KOPT-K1 (cell line): ENCODE measurements at regions not wholly inside any gene's neighbourhood (a gene's known extent, or its start where the extent isn't known, plus 50 kb on each side); places are given as distances from the start of the nearest gene placed in this dataset.
"Not testable (repeated sequence)": the region's sequence is repeated elsewhere in the genome, so short reads cannot be mapped to it uniquely, and the experiment has no call there.

Experiments used
- H3K27ac ChIP-seq: fragments of 200-600 bp; sonication (generic); 2 replicates; pipeline ENCODE4 v1.5.1; 2016; ENCODE audit warnings: antibody characterized with exemption, mild to moderate bottlenecking, low read depth, low read length; ENCODE audit not compliant: poor library complexity, severe bottlenecking
- H3K36me3 ChIP-seq: fragments of 200-600 bp; sonication (generic); 2 replicates; pipeline ENCODE4 v1.5.1; 2017; ENCODE audit warnings: antibody characterized with exemption, mild to moderate bottlenecking, low read length, moderate library complexity; ENCODE audit not compliant: insufficient read depth
- H3K9me3 ChIP-seq: fragments of 200-600 bp; sonication (generic); 2 replicates; pipeline ENCODE4 v1.5.1; 2017; ENCODE audit warnings: antibody characterized with exemption, low read length, mild to moderate bottlenecking; ENCODE audit not compliant: insufficient read depth, poor library complexity, severe bottlenecking

DNA sequence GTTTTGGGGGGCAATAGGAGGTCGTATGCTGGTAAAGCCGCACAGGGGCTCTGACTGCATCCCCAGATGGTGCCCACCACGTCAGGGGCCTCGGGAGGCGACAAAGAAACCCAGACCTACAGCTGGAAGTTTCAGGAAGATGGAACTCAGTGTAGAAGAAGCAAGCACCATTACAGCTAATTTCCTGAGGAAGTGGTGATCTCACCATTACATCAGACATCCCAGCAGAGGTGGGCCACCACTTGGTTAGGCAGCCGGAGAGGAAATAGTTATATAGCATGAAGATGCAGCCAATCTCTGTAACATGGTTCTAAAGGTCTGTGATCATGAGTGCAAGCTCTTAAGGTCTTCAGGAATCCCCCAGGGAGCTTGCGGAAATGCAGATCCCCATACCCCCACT lies 127.3 kb upstream of the PCBD1 start:
- H3K36me3 ChIP-seq: no peaks in the 10 kb centered on the region
- H3K27ac ChIP-seq: no peak overlapping the region
- H3K9me3 ChIP-seq: no peaks in the 10 kb centered on the region

DNA sequence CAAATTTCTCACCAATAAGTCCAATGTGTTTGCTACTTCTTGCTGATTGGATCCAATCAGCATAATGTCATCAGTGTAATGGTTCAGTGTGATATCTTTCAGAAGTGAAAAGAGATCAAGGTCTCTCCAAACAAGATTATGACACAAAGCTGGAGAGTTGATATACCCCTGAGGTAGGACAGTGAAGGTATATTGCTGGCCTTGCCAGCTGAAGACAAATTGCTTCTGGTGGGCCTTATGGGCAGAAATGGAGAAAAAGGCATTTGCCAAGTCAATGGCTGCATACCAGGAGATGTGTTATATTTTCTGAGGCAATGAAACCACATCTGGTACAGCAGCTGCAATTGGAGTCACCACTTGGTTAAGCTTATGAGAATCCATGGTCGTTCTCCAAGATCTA lies 131.7 kb upstream of the PCBD1 start:
- not testable (repeated sequence) for H3K27ac ChIP-seq, H3K9me3 ChIP-seq, H3K36me3 ChIP-seq

DNA sequence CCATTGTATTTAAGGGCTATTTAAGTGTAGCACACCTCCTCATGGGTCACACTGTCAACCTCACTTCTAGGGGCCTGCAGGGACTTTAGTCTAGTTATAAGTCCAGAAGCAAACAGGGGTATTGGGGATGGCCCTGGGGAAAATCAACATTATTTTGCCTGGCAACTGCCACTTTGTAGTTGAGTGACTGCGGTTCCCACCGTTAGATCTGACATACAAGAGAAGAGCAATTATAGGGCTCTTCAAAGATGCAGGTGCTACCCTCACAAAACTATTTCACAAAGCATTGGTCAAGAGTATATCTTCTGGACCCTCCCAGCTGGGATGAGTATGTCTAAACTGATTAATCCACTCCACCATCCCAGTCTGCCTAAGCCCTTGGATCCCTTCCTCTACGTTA lies 133.0 kb upstream of the PCBD1 start:
- no peaks in the 10 kb centered on the region for H3K9me3 ChIP-seq
- H3K36me3 ChIP-seq: no peaks in the 10 kb centered on the region
- no peak overlapping the region for H3K27ac ChIP-seq

DNA sequence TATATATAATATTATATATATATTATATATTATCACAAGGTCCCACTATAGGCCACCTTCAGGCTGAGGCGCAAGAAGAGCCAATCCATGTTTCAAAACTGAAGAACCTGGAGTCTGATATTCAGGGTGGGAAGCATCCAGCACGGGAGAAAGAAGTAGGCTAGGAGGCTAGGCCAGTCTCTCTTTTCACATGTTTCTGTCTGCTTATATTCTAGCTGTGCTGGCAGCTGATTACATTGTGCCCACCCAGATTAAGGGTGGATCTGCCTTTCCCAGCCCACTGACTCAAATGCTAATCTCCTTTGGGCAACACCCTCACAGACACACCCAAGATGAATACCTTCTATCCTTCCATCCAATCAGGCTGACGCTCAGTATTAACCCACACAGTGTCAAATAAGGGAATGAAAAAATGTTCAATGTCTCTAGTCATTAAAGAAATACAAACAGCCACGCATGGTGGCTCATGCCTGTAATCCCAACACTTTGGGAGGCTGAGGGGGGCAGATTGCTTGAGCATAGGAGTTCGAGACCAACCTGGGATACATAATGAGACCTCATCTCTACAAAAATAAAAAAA lies 135.4 kb upstream of the PCBD1 start:
- H3K36me3 ChIP-seq: no peaks in the 10 kb centered on the region
- H3K27ac ChIP-seq: no peak overlapping the region
- no peaks in the 10 kb centered on the region for H3K9me3 ChIP-seq

DNA sequence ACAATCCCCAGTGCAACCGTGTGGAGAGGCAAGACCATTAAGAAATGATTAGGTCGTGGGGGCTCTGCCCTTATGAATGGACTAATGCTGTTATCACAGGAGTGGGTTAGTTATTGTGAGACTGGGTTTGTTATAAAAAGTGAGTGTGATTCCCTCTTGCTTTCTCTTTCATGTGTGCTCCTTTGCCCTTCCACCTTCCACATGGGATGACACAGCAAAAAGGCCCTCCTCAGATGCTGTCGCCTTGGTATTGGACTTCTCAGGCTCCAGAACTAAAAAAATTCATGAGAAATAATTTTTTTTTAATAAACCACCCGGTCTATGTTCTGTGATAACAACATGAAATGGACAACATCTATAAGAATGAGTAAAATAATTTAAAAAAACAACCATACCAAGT lies 136.1 kb upstream of the PCBD1 start:
- Histone ChIP-seq H3K27ac (no peak overlapping the region), H3K36me3 (no peaks in the 10 kb centered on the region), H3K9me3 (no peaks in the 10 kb centered on the region)

DNA sequence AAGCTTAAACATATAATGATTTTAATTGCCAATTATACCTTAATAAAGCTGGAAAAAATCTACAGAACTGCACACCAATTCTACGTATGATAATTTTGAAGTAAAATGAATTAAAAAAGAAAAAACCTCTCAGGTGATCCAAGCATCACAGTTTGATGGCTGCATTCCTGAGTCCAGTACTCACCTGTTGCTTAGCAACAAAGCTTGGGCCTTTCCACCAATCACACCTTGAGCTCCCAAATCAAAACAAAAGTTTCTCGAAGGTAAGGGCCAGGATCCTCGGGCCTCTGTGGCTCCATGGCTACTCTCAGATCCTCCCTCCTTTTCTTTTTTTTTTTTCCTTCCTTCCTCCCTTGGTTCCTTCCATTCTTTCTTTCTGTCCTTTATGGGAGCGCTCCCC lies 137.2 kb upstream of the PCBD1 start:
- no peak overlapping the region for H3K27ac ChIP-seq
- H3K9me3 ChIP-seq: no peaks in the 10 kb centered on the region
- no peaks in the 10 kb centered on the region for H3K36me3 ChIP-seq

DNA sequence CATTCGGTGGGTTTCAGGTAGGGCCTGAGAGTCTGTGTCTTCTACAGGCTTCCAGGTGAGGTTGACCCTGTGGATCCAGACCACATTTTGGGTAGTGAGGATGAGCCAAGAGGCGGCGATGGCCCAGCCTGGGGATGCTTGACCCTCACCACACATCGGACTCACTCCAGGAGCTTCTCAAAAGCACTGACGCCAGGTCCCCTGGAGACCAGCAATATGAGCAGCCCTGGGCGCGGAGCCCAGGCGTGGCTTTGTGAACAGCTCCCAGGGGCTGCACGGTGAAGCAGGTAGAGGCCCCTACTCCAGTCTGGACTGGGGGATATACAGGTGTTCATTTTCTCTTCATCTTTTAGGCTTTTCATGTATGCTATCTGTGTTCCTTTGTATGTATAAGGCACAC lies 139.7 kb upstream of the PCBD1 start:
- H3K36me3 ChIP-seq: no peaks in the 10 kb centered on the region
- H3K9me3 ChIP-seq: no peaks in the 10 kb centered on the region
- H3K27ac ChIP-seq: no peak overlapping the region

DNA sequence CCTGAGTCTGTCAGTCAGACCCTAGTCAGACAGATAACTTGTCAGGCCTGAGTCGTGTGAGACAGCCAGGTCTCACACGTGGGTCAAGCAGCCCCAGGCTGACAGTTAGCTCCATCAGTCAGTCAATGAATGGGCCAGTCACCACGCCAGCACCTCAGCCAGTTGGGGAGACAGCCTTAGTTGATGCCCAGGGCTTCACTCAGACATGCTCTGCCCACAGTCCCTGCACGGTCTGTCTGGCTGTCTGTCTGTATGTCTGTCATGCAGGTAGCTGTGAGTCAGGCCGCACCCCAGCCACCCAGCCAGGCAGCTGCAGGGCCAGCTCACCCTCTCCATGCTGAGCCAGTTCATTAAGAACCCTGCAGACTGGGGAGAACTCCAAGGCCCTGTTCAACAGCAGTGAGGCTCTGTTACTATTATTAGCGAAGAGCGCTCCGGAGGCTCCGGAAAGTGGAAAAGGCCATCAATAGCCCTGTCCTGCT lies 141.1 kb upstream of the PCBD1 start:
- Histone ChIP-seq H3K36me3 (no peaks in the 10 kb centered on the region), H3K9me3 (no peaks in the 10 kb centered on the region), H3K27ac (no peak overlapping the region)

DNA sequence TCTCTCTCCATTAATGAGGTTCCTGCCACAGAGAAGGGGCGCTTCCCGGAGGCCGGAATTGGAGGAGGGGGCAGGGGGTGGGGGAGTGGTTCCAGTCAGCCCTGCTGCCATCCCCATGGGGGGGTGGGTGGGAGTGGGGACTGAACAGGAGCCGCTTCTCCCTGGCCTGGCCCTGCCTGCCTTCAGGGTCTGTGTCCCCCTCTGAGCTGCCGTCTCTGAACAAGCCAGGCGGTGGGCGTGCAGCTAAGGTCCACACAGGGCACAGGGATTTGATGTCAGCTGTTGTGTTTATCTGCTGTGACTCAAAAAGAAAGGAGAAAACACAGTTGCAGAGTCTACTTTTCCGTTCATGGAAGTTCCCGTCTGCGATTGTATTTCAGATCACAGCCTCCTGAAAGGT lies 141.5 kb upstream of the PCBD1 start:
- Histone ChIP-seq H3K9me3 (no peaks in the 10 kb centered on the region), H3K36me3 (no peaks in the 10 kb centered on the region), H3K27ac (no peak overlapping the region)

DNA sequence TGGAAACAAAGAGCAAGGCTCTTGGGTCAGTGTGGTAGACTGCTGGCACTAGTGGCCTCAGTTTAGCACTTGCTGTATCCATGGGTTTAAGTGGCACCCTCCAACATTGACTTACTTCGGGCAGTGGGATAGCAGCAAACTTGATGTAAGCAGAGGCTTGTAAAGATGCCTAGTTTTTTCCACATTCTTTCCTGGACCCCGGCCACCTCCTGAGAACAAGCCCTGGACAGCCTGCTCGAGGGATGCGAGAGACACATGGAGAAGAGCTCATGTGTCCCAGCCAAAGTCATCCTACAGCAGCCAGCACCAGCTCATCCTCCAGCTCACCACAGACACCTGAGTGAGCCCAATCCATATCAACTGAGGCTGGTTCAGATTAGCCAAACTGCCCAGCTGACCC lies 142.7 kb upstream of the PCBD1 start:
- H3K9me3 ChIP-seq: no peaks in the 10 kb centered on the region
- no peak overlapping the region for H3K27ac ChIP-seq
- H3K36me3 ChIP-seq: no peaks in the 10 kb centered on the region

DNA sequence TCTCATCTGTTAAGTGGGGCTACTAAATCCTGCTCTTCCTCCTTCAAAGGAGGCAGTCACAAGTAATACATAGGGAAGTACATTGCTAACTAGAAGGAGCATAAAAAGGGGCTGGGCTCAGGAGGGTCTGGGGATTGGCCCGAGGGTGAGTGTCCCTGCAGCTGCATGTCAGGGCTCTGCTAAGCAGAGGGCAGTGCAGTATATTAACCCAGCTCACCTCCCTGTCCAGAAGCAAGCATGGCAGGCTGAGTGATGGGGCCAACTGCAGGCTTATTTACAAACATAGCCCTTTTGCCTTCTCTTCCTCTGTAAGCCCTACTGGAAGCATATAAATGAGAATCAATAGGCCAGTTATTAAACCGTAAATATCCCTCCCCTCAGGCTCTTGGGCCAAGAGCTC lies 143.2 kb upstream of the PCBD1 start:
- Histone ChIP-seq H3K36me3 (no peaks in the 10 kb centered on the region), H3K9me3 (no peaks in the 10 kb centered on the region), H3K27ac (no peak overlapping the region)

DNA sequence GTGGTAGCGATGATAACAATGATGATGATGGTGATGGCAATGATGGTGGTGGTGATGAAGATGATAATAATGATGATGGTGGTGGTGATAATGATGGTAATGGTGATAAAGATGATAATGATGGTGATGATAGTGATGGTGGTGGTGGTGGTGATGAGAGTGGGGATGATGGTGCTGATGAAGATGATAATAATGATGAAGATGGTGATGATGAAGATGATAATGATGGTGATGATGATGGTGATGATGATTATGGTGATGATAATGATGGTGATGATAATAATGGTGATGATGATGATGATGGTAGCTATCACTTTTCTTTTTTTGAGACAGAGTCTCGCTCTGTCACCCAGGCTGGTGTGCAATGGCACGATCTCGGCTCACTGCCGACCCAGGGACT lies 144.5 kb upstream of the PCBD1 start:
- no peak overlapping the region for H3K27ac ChIP-seq
- H3K36me3 ChIP-seq: no peaks in the 10 kb centered on the region
- H3K9me3 ChIP-seq: no peaks in the 10 kb centered on the region

DNA sequence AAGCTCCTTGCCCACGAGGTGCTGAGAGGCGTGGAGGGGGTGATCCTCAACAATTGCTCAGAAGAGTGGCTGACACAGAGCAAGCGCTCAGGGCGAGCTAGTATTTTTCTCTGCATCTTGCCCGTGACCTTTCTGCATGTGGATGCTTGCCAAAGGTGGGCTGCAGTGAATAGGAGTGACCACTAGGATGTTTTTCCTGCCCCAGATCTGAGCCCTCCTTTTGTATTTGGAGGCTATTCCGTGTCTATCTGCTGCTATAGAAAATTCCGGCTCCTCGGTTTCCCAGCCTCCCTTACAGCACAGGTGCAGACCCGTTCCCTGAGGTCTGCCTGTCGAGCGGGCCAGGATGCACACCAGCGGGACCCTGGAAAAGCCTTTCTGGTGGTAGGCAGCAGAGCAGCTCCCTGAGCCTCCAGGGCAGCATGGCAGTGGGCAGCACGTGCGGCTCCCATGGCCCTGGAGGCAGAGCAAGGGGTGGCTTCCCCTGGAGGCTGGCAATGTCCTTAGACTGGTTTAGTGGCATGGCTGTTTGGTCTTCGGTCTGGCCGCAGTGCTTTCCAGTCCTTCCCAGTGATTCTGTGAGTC lies 145.1 kb upstream of the PCBD1 start:
- no peaks in the 10 kb centered on the region for H3K9me3 ChIP-seq
- no peaks in the 10 kb centered on the region for H3K36me3 ChIP-seq
- no peak overlapping the region for H3K27ac ChIP-seq

DNA sequence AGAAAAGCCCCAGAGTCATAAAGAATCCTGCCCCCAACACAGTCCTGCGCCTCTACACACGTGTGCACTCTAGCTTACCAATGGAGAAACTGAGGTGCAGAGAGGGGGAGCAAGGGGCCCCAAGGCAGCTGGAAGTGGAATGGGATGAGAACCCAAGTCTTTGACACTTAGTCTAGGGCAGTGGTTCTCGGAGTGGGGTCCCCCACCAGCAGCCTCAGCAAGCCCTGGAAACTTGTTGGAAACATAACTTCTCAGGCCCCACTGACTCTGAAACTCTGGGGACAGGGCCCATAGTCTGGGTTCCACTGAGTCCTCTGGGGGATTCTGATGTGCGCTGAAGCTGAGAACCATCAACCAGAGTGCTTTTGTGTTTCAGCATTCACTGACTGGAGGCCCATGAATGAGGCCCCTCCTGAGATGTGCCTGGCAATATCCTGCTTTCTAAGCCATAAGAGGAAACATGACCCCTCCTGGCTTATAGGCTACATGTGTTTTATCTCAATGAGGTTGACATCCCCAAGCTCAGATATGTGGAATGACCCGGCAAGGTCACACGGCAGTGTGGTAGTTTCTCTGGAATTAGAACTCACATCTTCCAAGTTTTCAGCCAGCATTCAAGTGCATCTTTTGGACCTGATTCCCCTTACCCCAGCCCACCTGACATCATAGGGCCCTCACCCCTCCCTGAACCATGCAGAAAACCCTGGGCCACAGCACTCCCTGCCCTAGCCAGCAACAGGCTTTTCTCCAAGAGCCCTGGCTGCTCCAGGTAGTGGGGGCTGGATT lies 147.3 kb upstream of the PCBD1 start:
- Histone ChIP-seq H3K36me3 (no peaks in the 10 kb centered on the region), H3K9me3 (no peaks in the 10 kb centered on the region), H3K27ac (no peak overlapping the region)

DNA sequence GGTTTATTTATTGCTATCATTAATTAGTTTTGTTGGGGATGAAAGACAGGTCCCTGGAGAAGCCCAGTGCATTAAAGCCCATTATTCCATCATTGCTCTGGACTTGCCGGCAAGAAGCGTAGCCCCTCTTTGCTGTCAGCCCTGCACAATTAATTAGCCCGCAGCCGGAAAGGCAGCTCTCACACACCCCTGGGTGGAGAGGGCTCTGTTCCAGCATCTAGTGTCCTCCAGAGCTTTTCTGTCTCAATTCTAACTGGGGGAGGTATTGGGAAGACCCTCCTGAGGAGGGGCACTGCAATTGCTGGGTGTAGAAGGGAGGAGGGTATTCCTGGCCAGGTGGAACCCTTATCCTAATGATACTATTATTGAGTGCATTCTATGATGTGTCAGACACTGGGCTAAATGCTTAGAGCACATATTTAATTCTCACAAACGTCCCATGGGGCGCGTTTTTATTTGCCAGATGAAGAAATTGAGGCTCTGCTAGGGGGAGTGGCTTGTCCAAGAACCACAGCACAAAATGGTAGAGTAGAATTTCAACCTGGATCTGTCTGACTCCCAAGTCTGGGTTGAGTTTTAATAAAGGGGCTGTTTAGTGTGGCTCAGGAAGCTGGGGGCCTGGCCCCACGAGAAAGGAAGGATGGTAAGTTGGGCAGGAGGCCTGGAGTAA lies 148.1 kb upstream of the PCBD1 start:
- no peak overlapping the region for H3K27ac ChIP-seq
- H3K9me3 ChIP-seq: no peaks in the 10 kb centered on the region
- no peaks in the 10 kb centered on the region for H3K36me3 ChIP-seq
